DOHH2 (cell line): ENCODE measurements at regions not wholly inside any gene's neighbourhood (a gene's known extent, or its start where the extent isn't known, plus 50 kb on each side); places are given as distances from the start of the nearest gene placed in this dataset.

Experiments used
- H3F3A ChIP-seq: fragments of 200-600 bp; sonication (generic), shearing (Covaris generic); 2 replicates; pipeline ENCODE4 v1.6.0; 2016; ENCODE audit warnings: antibody characterized with exemption, mild to moderate bottlenecking; ENCODE audit not compliant: control insufficient read depth, insufficient read depth
- H3K27ac ChIP-seq: fragments of 200-600 bp; sonication (generic); 2 replicates; pipeline ENCODE4 v1.5.1; 2014; ENCODE audit warnings: low read depth, mild to moderate bottlenecking, low read length, moderate library complexity
- H3K27me3 ChIP-seq: fragments of 200-600 bp; sonication (generic); 2 replicates; pipeline ENCODE4 v1.6.1; 2014; ENCODE audit warnings: mild to moderate bottlenecking, low read length, mixed read lengths; ENCODE audit not compliant: control insufficient read depth
- H3K36me3 ChIP-seq: fragments of 200-600 bp; sonication (generic); 2 replicates; pipeline ENCODE4 v1.6.1; 2014; ENCODE audit warnings: mild to moderate bottlenecking, low read length, moderate library complexity, mixed read lengths; ENCODE audit not compliant: control insufficient read depth
- H3K4me1 ChIP-seq: fragments of 200-600 bp; sonication (generic); 2 replicates; pipeline ENCODE4 v1.6.1; 2014; ENCODE audit warnings: mild to moderate bottlenecking, low read length, mixed read lengths; ENCODE audit not compliant: control insufficient read depth
- H3K4me2 ChIP-seq: fragments of 200-600 bp; sonication (generic); 2 replicates; pipeline ENCODE4 v1.6.0; 2014; ENCODE audit warnings: mild to moderate bottlenecking, low read length, moderate library complexity
- H3K4me3 ChIP-seq: fragments of 200-600 bp; sonication (generic); 2 replicates; pipeline ENCODE4 v1.5.1; 2014; ENCODE audit warnings: mild to moderate bottlenecking, low read length, mixed read lengths
- H3K79me2 ChIP-seq: fragments of 200-600 bp; sonication (generic); 2 replicates; pipeline ENCODE4 v1.6.1; 2014; ENCODE audit warnings: mild to moderate bottlenecking, low read length, mixed read lengths; ENCODE audit not compliant: control insufficient read depth
- H3K9me2 ChIP-seq: fragments of 200-600 bp; sonication (generic); replicated peaks from 2 replicates; pipeline ENCODE4 v1.6.1; 2014; ENCODE audit warnings: mild to moderate bottlenecking, low read length, mixed read lengths; ENCODE audit not compliant: control insufficient read depth
- H3K9me3 ChIP-seq: fragments of 200-600 bp; sonication (generic); 2 replicates; pipeline ENCODE4 v1.6.1; 2014; ENCODE audit warnings: antibody characterized with exemption, low read length, mixed read lengths; ENCODE audit not compliant: control insufficient read depth, insufficient read depth
- H4K20me1 ChIP-seq: fragments of 200-600 bp; sonication (generic); 2 replicates; pipeline ENCODE4 v1.6.0; 2014; ENCODE audit warnings: low read depth, mild to moderate bottlenecking, antibody characterized with exemption, low read length, moderate library complexity; ENCODE audit not compliant: control insufficient read depth, insufficient read depth
- CTCF ChIP-seq: fragments of 200-600 bp; sonication (generic); IDR thresholded peaks from one replicate; pipeline ENCODE4 v1.5.1; 2014; ENCODE audit warnings: antibody characterized with exemption, mild to moderate bottlenecking, low read depth, low read length; ENCODE audit not compliant: poor library complexity, severe bottlenecking
- EZH2phosphoT487 ChIP-seq: fragments of 200-600 bp; sonication (generic); IDR thresholded peaks from 2 replicates; pipeline ENCODE4 v1.6.1; 2017; ENCODE audit warnings: borderline replicate concordance, mild to moderate bottlenecking, antibody characterized with exemption, low read length, moderate library complexity, mixed read lengths

- Histone ChIP-seq H3F3A (no peaks in the 10 kb centered on the region), H3K4me1 (no peaks in the 10 kb centered on the region), H3K79me2 (no peaks in the 10 kb centered on the region), H3K4me3 (no peak overlapping the region), H3K4me2 (no peak overlapping the region), H4K20me1 (no peaks in the 10 kb centered on the region), H3K36me3 (no peaks in the 10 kb centered on the region), H3K9me3 (no peaks in the 10 kb centered on the region), H3K9me2 (no peaks in the 10 kb centered on the region), H3K27me3 (no peaks in the 10 kb centered on the region), H3K27ac (no peak overlapping the region)
- TF ChIP-seq CTCF (no peak), EZH2phosphoT487 (no peak)
Observed at GRCh38 chr6:48419992-48420391, 309.0 kb upstream of the PTCHD4 start.

GRCh38 chr6:48417927-48418326 is 306.9 kb upstream of the PTCHD4 start:
- H3K27me3 ChIP-seq = no peaks in the 10 kb centered on the region
- no peak overlapping the region for H3K4me2 ChIP-seq
- no peaks in the 10 kb centered on the region for H3K36me3 ChIP-seq
- no peaks in the 10 kb centered on the region for H3K79me2 ChIP-seq
- no peak overlapping the region for H3K27ac ChIP-seq
- H3K9me3 ChIP-seq = no peaks in the 10 kb centered on the region
- no peaks in the 10 kb centered on the region for H3F3A ChIP-seq
- H3K9me2 ChIP-seq = no peaks in the 10 kb centered on the region
- no peaks in the 10 kb centered on the region for H3K4me1 ChIP-seq
- TF ChIP-seq EZH2phosphoT487 (no peak), CTCF (no peak)
- no peak overlapping the region for H3K4me3 ChIP-seq
- no peaks in the 10 kb centered on the region for H4K20me1 ChIP-seq

GRCh38 chr6:48412656-48413055 is 301.7 kb upstream of the PTCHD4 start:
- Histone ChIP-seq H4K20me1 (no peaks in the 10 kb centered on the region), H3K4me2 (no peak overlapping the region), H3K27me3 (no peaks in the 10 kb centered on the region), H3K36me3 (no peaks in the 10 kb centered on the region), H3K4me3 (no peak overlapping the region), H3K79me2 (no peaks in the 10 kb centered on the region), H3K4me1 (no peaks in the 10 kb centered on the region), H3K9me3 (no peaks in the 10 kb centered on the region), H3K27ac (no peak overlapping the region), H3F3A (no peaks in the 10 kb centered on the region), H3K9me2 (no peaks in the 10 kb centered on the region)
- TF ChIP-seq EZH2phosphoT487 = no peak
- no peak for TF ChIP-seq CTCF

- Histone ChIP-seq H3K4me2 (no peak overlapping the region), H3K36me3 (no peaks in the 10 kb centered on the region), H3K27me3 (no peaks in the 10 kb centered on the region), H3K79me2 (no peaks in the 10 kb centered on the region), H4K20me1 (no peaks in the 10 kb centered on the region), H3K27ac (no peak overlapping the region), H3K9me2 (no peaks in the 10 kb centered on the region), H3K4me1 (no peaks in the 10 kb centered on the region), H3K9me3 (no peaks in the 10 kb centered on the region), H3F3A (no peaks in the 10 kb centered on the region), H3K4me3 (no peak overlapping the region)
- TF ChIP-seq CTCF (no peak), EZH2phosphoT487 (no peak)
Observed at GRCh38 chr6:48404927-48405326, 293.9 kb upstream of the PTCHD4 start.
